Activated CD8-positive, alpha-beta memory T cell treated with anti-CD3 and anti-CD28 coated beads, Interleukin-2, amount 10 ng/mL, durations not matched to agents 7 days and 5 days (primary cell): ENCODE measurements at regions not wholly inside any gene's neighbourhood (a gene's known extent, or its start where the extent isn't known, plus 50 kb on each side); places are given as distances from the start of the nearest gene placed in this dataset.

ENCODE experiments used
- ATAC-seq: fragments of 150-1000 bp; cut with Tn5 transposase; one replicate; pipeline ENCODE4 v1.10.0; 2021; ENCODE audit warnings: moderate library complexity
- CTCF ChIA-PET: fragments of 350-600 bp; sonication (Branson Sonifier 250); formaldehyde crosslinking; loops from one replicate; lab custom pipeline; 2021; ENCODE audit warnings: antibody characterized with exemption; lab: Charles Lee
- DNase-seq: peaks from one replicate; pipeline ENCODE4 v3.0.0-alpha.2; 2020
- H3K27ac Mint-ChIP-seq: one replicate; pipeline ENCODE4 v1.8.0; 2021; ENCODE audit warnings: mild to moderate bottlenecking, mixed read lengths
- H3K27me3 Mint-ChIP-seq: one replicate; pipeline ENCODE4 v1.8.0; 2021; ENCODE audit warnings: mixed read lengths
- H3K36me3 Mint-ChIP-seq: one replicate; pipeline ENCODE4 v1.8.0; 2021; ENCODE audit warnings: mild to moderate bottlenecking, mixed read lengths
- H3K4me1 Mint-ChIP-seq: one replicate; pipeline ENCODE4 v1.8.0; 2021; ENCODE audit warnings: mixed read lengths
- H3K4me3 Mint-ChIP-seq: one replicate; pipeline ENCODE4 v1.8.0; 2021; ENCODE audit warnings: mild to moderate bottlenecking, moderate library complexity, mixed read lengths
- H3K9me3 Mint-ChIP-seq: one replicate; pipeline ENCODE4 v1.8.0; 2022; ENCODE audit warnings: low read depth, mixed read lengths

- peaks cover 19% of the 10 kb centered on the region for H3K27me3 Mint-ChIP-seq
- CTCF ChIA-PET: no interaction called here
- no peak for ATAC-seq
Observed at GRCh38 chrX:20606831-20607230, 340.1 kb upstream of the RPS6KA3 start.

DNA sequence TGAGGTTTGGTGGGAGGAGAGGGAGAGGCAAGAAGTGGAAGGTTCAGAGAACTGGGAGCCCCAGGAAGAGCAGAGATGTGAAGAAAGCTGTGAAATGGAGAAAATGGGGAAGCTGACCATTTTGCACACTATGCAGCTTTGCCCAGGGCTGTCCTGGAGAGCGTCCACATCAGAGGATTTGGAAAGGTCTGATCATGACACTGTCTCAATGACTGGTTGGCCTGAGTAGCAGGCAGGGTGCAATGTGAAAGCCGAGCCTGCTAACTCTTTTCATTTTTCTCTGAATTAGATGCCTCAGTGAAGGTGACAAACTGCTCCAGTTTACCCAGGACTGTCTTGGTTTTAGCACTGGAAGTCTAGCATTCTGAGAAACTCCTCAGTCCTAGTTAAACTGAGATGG lies 330.1 kb upstream of the RPS6KA3 start:
- Mint-ChIP-seq H3K4me3 (no peak overlapping the region), H3K9me3 (no peaks in the 10 kb centered on the region), H3K27ac (peak overlapping the region; percentile 52), H3K4me1 (peaks cover 20% of the 10 kb centered on the region), H3K27me3 (peaks cover 3% of the 10 kb centered on the region), H3K36me3 (no peaks in the 10 kb centered on the region)
- CTCF ChIA-PET: interaction anchor here (1.5 kb wide), 1 partner anchor 9 kb away, joined by 3 read pairs; no protein-coding TSS in a partner anchor
- no peak for DNase-seq
- ATAC-seq: no peak

More at GRCh38 chrX:20606831-20607230, 340.1 kb upstream of the RPS6KA3 start:
- DNase-seq: no peak
- Mint-ChIP-seq H3K4me3 (no peak overlapping the region), H3K27ac (no peak overlapping the region), H3K36me3 (no peaks in the 10 kb centered on the region), H3K4me1 (no peaks in the 10 kb centered on the region), H3K9me3 (no peaks in the 10 kb centered on the region)

GRCh38 chrX:20595928-20596575 lies 329.3 kb upstream of the RPS6KA3 start:
- no peaks in the 10 kb centered on the region for H3K9me3 Mint-ChIP-seq
- peaks cover 3% of the 10 kb centered on the region for H3K27me3 Mint-ChIP-seq
- CTCF ChIA-PET: interaction anchor here (1.5 kb wide), 1 partner anchor 10 kb away, joined by 3 read pairs; no protein-coding TSS in a partner anchor
- ATAC-seq: peak; percentile 53
- H3K4me1 Mint-ChIP-seq: peaks cover 20% of the 10 kb centered on the region
- H3K27ac Mint-ChIP-seq: peak overlapping the region; percentile 52
- H3K4me3 Mint-ChIP-seq: no peak overlapping the region
- no peaks in the 10 kb centered on the region for H3K36me3 Mint-ChIP-seq
- peak; percentile 43 for DNase-seq

GRCh38 chrX:20594985-20595384 lies 328.3 kb upstream of the RPS6KA3 start:
- CTCF ChIA-PET: no interaction called here
- no peak overlapping the region for H3K4me3 Mint-ChIP-seq
- ATAC-seq (no peak), DNase-seq (no peak)
- peaks cover 20% of the 10 kb centered on the region for H3K4me1 Mint-ChIP-seq
- H3K9me3 Mint-ChIP-seq: no peaks in the 10 kb centered on the region
- no peak overlapping the region for H3K27ac Mint-ChIP-seq
- H3K27me3 Mint-ChIP-seq: peaks cover 7% of the 10 kb centered on the region
- H3K36me3 Mint-ChIP-seq: no peaks in the 10 kb centered on the region

DNA sequence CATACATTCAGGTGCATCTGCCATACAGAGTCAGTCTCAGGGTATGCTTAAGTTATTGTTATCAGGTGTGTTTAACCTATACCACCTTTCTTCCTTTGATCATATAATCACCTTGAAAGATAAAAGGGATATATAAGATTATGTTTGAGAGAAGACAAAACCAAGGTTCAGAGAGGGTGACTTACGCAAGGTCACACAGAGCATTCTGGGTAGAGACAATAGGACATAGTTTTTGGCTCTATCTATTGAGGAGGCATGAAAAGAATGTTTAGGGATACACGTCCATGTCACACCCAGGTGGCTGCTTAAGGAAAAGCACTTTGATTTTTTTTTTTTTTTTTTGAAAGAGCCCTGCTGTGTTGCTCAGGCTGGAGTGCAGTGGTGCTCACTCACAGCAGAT lies 327.1 kb upstream of the RPS6KA3 start:
- no peak overlapping the region for H3K27ac Mint-ChIP-seq
- H3K9me3 Mint-ChIP-seq: peaks cover under 1% of the 10 kb centered on the region
- no peaks in the 10 kb centered on the region for H3K36me3 Mint-ChIP-seq
- no peak for ATAC-seq
- peaks cover 5% of the 10 kb centered on the region for H3K27me3 Mint-ChIP-seq
- DNase-seq: no peak
- peaks cover 20% of the 10 kb centered on the region for H3K4me1 Mint-ChIP-seq
- CTCF ChIA-PET: no interaction called here
- H3K4me3 Mint-ChIP-seq: no peak overlapping the region

DNA sequence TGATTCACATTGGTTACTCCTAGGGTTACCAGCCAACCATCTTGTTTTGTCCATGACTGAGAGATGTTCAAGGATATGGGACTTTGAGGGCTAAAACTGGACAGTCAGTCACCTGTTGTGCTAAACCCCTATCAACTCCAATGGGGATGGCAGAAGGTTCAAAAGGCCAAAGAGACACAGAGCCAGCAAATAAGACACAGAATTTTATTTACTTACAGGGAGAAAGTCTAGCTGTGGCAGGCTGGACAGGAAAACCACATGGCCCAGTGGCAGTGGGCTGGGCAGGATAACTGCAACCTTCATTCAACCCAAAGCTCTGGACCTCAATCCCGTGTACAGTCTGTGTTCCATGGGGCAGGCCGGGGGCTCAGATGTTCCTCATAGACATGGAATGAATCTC lies 326.7 kb upstream of the RPS6KA3 start:
- CTCF ChIA-PET: no interaction called here
- H3K4me1 Mint-ChIP-seq: peaks cover 20% of the 10 kb centered on the region
- no peak overlapping the region for H3K4me3 Mint-ChIP-seq
- no peak overlapping the region for H3K27ac Mint-ChIP-seq
- H3K9me3 Mint-ChIP-seq: peaks cover 2% of the 10 kb centered on the region
- DNase-seq: no peak
- no peak for ATAC-seq
- H3K27me3 Mint-ChIP-seq: peaks cover 6% of the 10 kb centered on the region
- no peaks in the 10 kb centered on the region for H3K36me3 Mint-ChIP-seq

DNA sequence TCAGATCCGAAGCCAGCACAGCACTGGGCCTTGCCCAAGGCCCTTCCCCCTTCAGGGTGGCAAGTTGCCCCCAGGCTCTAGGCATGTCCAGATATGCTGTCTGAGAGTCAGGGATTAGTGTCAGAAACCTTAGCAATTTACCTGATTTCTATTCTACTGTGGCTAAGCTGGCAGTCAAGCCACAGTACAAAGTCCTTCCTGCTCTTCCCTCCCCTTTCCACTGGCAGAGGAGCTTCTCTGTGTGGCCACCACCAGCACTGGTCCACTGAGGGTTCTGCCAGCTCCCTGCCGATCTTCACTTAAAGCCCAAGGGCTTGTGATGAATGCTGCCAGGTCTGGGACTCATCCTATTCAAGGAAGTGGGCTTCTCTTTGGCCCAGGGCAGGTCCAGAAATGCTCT lies 324.5 kb upstream of the RPS6KA3 start:
- peaks cover 9% of the 10 kb centered on the region for H3K27me3 Mint-ChIP-seq
- peaks cover 2% of the 10 kb centered on the region for H3K9me3 Mint-ChIP-seq
- no peak for ATAC-seq
- no peak for DNase-seq
- H3K27ac Mint-ChIP-seq: no peak overlapping the region
- H3K4me3 Mint-ChIP-seq: no peak overlapping the region
- H3K36me3 Mint-ChIP-seq: no peaks in the 10 kb centered on the region
- H3K4me1 Mint-ChIP-seq: peaks cover 6% of the 10 kb centered on the region
- CTCF ChIA-PET: no interaction called here

DNA sequence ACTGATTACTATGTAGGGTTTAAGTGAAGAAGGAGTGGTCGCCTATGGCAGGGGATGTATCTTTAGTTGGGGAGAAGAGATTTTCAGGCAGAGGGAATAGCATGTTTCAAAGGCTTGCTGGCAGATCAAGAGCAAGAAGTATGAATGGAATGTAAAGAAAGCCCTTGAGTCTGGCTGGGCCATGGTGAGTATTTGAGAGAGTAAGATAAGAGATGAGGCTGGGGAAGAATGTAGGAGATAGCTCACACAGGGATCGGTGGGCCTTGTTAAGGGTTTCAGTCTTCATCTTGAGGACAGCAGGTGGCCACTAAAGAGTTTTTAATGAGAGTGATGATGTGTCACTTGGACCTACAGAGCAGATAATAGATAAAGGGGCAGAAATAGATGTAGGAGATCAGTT lies 319.1 kb upstream of the RPS6KA3 start:
- no peak for ATAC-seq
- peaks cover 2% of the 10 kb centered on the region for H3K9me3 Mint-ChIP-seq
- no peaks in the 10 kb centered on the region for H3K4me1 Mint-ChIP-seq

DNA sequence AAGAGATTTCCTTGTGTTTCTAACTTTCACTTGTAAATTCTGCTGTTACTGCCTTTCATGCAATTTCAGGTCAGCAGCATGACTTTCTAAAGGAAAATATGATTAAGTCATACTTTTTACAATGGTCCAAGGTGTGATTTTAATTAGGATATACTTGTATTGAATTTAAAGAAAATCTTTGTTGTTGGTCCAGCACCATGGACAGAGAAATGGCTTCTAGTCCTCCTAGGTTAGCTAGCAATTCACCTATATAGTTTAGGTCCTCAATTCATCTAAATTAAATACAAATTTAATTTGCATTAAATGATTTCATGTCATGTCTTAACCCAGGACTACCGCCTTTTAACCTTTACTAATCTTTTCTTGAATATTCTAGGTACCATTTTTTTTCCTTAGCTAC lies 304.9 kb upstream of the RPS6KA3 start:
- DNase-seq (no peak), ATAC-seq (no peak)
- peaks cover 3% of the 10 kb centered on the region for H3K27me3 Mint-ChIP-seq
- no peaks in the 10 kb centered on the region for H3K9me3 Mint-ChIP-seq
- no peak overlapping the region for H3K4me3 Mint-ChIP-seq
- CTCF ChIA-PET: no interaction called here
- no peaks in the 10 kb centered on the region for H3K4me1 Mint-ChIP-seq
- H3K36me3 Mint-ChIP-seq: no peaks in the 10 kb centered on the region
- H3K27ac Mint-ChIP-seq: no peak overlapping the region

More for the DNA sequence above, 319.1 kb upstream of the RPS6KA3 start:
- no peaks in the 10 kb centered on the region for H3K36me3 Mint-ChIP-seq
- no peak for DNase-seq
- H3K27ac Mint-ChIP-seq: no peak overlapping the region
- no peak overlapping the region for H3K4me3 Mint-ChIP-seq
- H3K27me3 Mint-ChIP-seq: peaks cover 12% of the 10 kb centered on the region
- CTCF ChIA-PET: no interaction called here

DNA sequence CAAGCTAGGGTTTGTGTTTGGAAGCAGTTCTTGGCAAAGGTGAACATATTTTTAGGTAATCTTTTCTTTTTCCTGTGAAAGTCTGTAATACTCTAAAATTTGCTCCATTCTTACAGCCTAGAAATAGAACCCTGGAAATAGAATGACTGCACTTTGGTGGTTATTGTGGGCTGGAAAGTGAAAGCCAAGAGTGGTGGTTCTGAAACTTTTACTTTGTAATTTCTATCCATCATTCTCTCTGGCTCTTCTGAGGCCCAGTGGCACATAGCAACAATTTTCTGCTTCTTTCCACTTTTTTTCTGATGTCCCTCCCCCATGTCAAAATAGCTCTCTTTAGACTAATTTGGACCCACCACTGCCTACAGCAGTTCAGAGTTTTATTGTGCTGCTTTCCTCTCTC lies 300.4 kb upstream of the RPS6KA3 start:
- no peak overlapping the region for H3K4me3 Mint-ChIP-seq
- H3K4me1 Mint-ChIP-seq: no peaks in the 10 kb centered on the region
- no peaks in the 10 kb centered on the region for H3K36me3 Mint-ChIP-seq
- H3K9me3 Mint-ChIP-seq: no peaks in the 10 kb centered on the region
- no peak overlapping the region for H3K27ac Mint-ChIP-seq
- ATAC-seq (no peak), DNase-seq (no peak)
- CTCF ChIA-PET: no interaction called here
- H3K27me3 Mint-ChIP-seq: peaks cover 6% of the 10 kb centered on the region

GRCh38 chrX:20547611-20548051 lies 280.9 kb upstream of the RPS6KA3 start:
- CTCF ChIA-PET: no interaction called here
- Mint-ChIP-seq H3K36me3 (no peaks in the 10 kb centered on the region), H3K27ac (no peak overlapping the region), H3K4me1 (peaks cover 1% of the 10 kb centered on the region), H3K27me3 (no peaks in the 10 kb centered on the region), H3K4me3 (no peak overlapping the region), H3K9me3 (peaks cover 2% of the 10 kb centered on the region)
- DNase-seq: no peak
- ATAC-seq: peak; percentile 47

GRCh38 chrX:20545538-20545937 lies 278.8 kb upstream of the RPS6KA3 start:
- no peak for ATAC-seq
- H3K27ac Mint-ChIP-seq: no peak overlapping the region
- H3K4me3 Mint-ChIP-seq: no peak overlapping the region
- DNase-seq: no peak
- H3K27me3 Mint-ChIP-seq: no peaks in the 10 kb centered on the region
- peaks cover 5% of the 10 kb centered on the region for H3K9me3 Mint-ChIP-seq
- CTCF ChIA-PET: no interaction called here
- no peaks in the 10 kb centered on the region for H3K36me3 Mint-ChIP-seq
- peaks cover 1% of the 10 kb centered on the region for H3K4me1 Mint-ChIP-seq

GRCh38 chrX:20542072-20542471 lies 275.4 kb upstream of the RPS6KA3 start:
- no peak for ATAC-seq

GRCh38 chrX:20538974-20539373 lies 272.3 kb upstream of the RPS6KA3 start:
- DNase-seq: no peak
- Mint-ChIP-seq H3K4me1 (no peaks in the 10 kb centered on the region), H3K27ac (no peak overlapping the region), H3K36me3 (no peaks in the 10 kb centered on the region), H3K9me3 (peaks cover 5% of the 10 kb centered on the region), H3K4me3 (no peak overlapping the region), H3K27me3 (peaks cover 17% of the 10 kb centered on the region)
- CTCF ChIA-PET: no interaction called here
- no peak for ATAC-seq

More at GRCh38 chrX:20542072-20542471, 275.4 kb upstream of the RPS6KA3 start:
- peaks cover 5% of the 10 kb centered on the region for H3K9me3 Mint-ChIP-seq
- no peak overlapping the region for H3K27ac Mint-ChIP-seq
- no peaks in the 10 kb centered on the region for H3K36me3 Mint-ChIP-seq
- CTCF ChIA-PET: no interaction called here
- H3K27me3 Mint-ChIP-seq: peaks cover 2% of the 10 kb centered on the region
- no peak for DNase-seq
- H3K4me3 Mint-ChIP-seq: no peak overlapping the region
- H3K4me1 Mint-ChIP-seq: no peaks in the 10 kb centered on the region
